ENCODE measurements at regions not wholly inside any gene's neighbourhood (a gene's known extent, or its start where the extent isn't known, plus 50 kb on each side); places are given as distances from the start of the nearest gene placed in this dataset.
"Not testable (repeated sequence)": the region's sequence is repeated elsewhere in the genome, so short reads cannot be mapped to it uniquely, and the experiment has no call there.

GRCh38 chr17:70956726-70957125 is 787.4 kb downstream of the KCNJ2 start:
- no peak for FAIRE-seq

DNA sequence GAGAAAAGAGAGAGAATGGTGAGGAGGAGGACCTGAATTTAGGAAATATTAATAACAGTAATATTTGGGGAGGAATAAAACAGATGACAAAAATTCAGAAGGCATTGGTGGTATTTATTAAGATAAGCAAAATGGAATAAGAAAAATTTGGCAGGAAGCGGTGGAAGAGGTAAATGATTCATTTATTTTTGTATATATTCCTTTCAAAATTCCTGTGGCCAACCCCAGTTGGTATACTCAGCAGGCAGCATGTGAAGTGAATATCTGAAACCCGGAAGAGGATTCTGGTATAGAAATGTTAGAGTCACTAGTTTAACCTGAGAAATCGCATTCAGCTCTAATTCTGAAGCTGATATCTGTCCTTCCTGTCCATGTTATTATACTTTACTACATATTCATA is 792.0 kb downstream of the KCNJ2 start:
- FAIRE-seq: no peak

DNA sequence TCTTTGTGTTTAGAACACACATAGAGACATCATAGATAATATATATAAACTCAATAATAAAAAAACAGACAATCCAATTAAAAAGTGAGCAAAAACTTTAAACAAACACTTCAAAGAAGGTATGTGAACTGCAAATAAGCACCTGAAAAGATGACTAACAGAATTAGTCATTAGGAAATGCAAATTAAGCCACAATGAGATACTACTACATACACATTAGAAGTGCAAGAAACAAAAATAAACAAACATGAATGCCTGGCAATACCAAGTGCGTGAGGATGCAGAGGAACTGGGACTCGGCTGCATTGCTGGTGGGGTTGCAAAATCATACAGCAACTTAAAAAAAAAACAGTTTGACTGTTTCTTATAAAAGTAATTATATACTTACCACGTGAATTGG is 799.0 kb downstream of the KCNJ2 start:
- FAIRE-seq: no peak

GRCh38 chr17:70969521-70970034 is 800.2 kb downstream of the KCNJ2 start:
- FAIRE-seq: no peak

DNA sequence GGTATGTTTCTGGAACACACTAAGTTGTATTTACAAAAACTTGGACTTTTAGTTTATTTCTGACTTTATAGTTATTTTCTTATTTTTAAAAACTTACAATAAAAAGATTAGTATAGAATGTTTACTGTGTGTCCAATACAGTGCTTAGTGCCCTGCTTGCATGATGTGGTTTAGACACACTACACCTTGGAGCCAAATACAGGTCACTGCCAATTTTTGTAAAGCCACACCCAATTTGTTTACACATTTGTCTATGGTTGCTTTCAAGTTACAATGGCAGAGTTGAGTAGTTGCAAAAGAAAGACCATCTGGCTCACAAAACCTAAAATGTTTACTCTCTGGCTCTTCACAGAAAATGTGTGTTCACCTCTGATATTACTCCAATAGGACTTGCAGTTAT is 807.1 kb downstream of the KCNJ2 start:
- FAIRE-seq: no peak

- FAIRE-seq: no peak
These were observed 815.5 kb downstream of the KCNJ2 start for GRCh38 chr17:70984873-70985272.

- FAIRE-seq: no peak
These were observed 818.6 kb downstream of the KCNJ2 start for GRCh38 chr17:70987867-70988340.

- no peak for FAIRE-seq
These were observed 819.3 kb downstream of the KCNJ2 start for GRCh38 chr17:70988622-70989021.

- no peak for FAIRE-seq
These were observed 819.9 kb downstream of the KCNJ2 start for GRCh38 chr17:70989280-70989679.

- FAIRE-seq: no peak
These were observed 824.9 kb downstream of the KCNJ2 start for GRCh38 chr17:70994194-70994593.

DNA sequence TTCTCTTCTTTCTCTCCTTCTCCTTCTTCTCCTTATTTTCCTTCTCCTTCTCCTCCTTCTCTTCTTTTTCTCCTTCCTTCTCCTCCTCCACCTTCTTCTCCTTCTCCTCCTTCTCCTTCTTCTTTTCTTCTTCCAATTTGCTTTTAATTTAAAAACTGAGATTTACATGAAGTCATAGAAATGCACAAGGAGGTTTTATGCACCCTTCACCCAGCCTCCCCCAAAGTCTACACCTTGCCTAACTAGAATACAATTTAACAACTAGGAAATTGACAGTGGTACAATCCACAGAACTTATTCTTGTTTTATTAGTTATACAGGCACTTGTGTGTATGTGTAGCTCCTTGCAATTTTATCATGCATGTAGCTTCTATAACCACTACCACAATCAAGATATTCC is 826.7 kb downstream of the KCNJ2 start:
- FAIRE-seq: no peak

GRCh38 chr17:71003736-71004135 is 834.4 kb downstream of the KCNJ2 start:
- no peak for FAIRE-seq

- no peak for FAIRE-seq
These were observed 835.1 kb downstream of the KCNJ2 start for GRCh38 chr17:71004413-71004812.

GRCh38 chr17:71011391-71011790 is 842.1 kb downstream of the KCNJ2 start:
- no peak for FAIRE-seq

GRCh38 chr17:71019699-71020098 is 850.4 kb downstream of the KCNJ2 start:
- no peak for FAIRE-seq

DNA sequence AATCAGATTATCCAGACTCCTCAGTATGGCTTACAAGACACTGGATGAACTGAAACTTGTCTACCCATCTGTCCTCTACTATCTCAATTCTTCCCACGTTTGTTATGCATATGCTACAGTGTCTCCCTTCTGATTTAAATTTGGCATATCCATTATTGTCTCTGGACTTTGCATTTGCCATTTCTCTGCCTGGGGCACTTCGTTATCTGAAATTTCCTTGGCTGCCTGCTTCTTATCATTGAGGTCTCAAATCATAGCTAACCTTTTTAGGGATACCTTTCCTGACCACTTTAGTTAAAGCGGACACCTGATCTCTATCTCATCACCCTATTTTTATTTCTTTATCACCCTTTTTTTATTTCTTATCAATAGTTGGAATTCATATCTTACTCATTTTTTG is 853.4 kb downstream of the KCNJ2 start:
- no peak for FAIRE-seq

- FAIRE-seq: no peak
These were observed 854.1 kb downstream of the KCNJ2 start for GRCh38 chr17:71023249-71024030.

- FAIRE-seq: no peak
These were observed 854.8 kb downstream of the KCNJ2 start for GRCh38 chr17:71024172-71024571.

DNA sequence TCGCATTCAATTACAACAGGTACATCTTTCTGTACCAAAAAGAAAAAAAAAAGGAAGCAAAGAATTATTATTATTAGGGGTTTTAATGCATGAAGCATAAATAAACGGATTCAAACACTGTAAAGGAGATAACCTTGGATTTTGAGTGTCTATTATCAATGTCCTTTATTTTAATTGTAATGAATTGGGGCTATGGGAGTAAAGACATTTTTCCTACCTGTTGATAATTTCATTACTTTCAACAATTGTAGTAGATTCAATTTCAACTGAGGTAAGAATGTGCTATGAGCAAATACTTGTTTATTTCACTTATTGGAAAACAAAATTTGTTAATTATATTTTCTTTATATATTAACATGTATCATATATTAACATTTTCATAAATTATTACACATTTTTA is 855.6 kb downstream of the KCNJ2 start:
- no peak for FAIRE-seq

DNA sequence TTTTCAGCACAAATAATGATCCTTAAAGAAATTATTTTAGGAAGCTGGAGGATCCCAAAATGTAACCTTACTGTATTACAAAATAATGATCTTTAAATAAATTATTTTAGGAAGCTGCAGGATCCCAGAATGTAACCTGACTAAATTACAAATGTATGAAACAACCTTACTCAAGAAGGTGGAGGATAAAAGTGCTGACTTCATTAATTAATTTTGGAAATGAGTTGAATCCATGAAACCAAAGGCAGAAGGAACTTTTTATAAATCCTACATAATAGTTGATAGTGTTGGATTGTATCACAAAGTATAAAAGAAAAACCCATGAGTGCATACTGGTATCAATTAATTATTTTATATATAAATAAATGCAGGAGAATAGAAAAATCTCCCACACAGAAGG is 859.9 kb downstream of the KCNJ2 start:
- FAIRE-seq: no peak

- FAIRE-seq: not testable (repeated sequence)
These were observed 862.0 kb downstream of the KCNJ2 start for GRCh38 chr17:71031286-71031685.

DNA sequence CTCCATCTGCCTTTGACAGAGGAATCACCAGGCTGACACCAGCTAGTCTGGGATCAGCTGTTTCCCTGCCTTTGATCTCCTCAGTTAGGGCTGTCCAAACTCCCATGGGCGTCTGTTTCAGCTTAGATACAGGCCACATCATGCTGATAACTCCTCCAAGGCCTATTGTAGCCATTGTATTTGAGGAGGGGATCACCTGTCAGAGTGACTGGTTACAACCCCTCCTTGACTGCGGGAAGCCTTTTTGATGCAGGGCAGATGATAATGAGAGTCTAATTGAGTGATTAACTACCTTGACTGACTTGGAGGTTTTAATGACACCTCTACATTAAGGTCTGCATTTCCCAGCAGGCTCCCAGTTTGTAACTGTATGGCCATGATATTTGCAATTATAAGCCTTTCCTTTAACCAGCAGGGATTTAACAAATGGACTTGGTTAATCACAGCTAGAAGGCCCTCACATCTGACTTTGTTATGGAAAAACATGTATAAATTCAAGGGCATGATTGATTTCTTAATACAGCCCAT is 863.5 kb downstream of the KCNJ2 start:
- FAIRE-seq: no peak

DNA sequence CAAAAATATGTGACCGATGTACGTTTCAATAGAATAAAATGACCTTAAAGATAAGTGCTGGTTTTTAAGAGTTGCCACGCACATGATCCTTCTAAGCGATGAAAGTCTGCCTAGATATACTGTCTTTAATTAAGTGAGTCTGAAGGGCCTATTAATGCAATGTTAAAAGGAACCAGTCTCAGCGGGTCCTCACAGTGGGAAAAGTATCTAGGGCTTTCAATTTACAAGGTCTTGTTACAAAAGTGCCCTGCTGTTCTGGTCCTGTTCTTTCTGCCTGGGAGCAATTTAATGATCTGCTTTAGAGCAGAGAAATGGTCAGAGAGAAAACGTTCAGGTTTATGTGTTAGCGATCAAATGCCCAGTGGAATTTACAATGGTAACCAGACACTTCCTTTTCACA is 864.0 kb downstream of the KCNJ2 start:
- no peak for FAIRE-seq

DNA sequence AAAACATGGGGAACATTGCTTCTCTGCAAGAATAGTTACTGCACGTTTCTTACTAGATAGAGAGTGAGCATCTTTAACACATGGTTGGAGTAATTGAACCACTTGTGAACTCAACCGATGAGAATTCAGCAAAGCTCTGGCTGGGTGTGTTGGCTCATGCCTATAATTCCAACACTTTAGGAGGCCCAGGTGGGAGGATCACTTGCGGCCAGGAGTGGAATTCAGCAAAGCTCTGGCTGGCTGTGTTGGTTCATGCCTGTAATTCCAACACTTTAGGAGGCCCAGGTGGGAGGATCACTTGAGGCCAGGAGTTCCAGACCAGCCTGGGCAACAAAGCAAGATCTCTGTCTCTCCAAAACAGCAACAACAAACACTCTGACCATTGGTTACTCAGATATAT is 865.9 kb downstream of the KCNJ2 start:
- FAIRE-seq: no peak

DNA sequence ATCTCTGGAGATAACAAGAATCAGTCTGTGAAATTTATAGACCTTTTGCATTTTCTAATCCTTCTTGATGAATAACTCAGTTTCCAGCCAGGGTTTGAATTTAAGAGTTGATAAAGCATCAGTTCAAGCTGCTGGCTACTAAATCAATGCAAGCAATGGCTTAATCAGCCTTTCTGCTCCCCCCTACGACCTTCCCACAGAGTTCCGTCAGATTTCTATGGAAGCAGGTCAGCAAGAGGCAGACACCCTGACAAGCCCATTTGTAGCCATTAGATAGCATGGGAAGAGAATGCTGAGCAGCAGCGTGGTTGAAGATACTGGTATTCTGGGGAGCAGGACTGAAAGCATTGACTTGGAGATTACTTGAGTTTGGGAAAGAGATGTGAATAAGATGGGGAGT is 868.1 kb downstream of the KCNJ2 start:
- no peak for FAIRE-seq
